SK-N-SH treated with all-trans-retinoic acid at 6 μM for 48 hours (cell line): ENCODE measurements at regions not wholly inside any gene's neighbourhood (a gene's known extent, or its start where the extent isn't known, plus 50 kb on each side); places are given as distances from the start of the nearest gene placed in this dataset.

Experiments used
- ATAC-seq: fragments of 200-7000 bp; cut with Tn5 transposase; 3 replicates; pipeline ENCODE4 v1.9.1; 2020; ENCODE audit warnings: mild to moderate bottlenecking, moderate library complexity
- ARNTL ChIP-seq: fragments of 450-650 bp; formaldehyde crosslinking; IDR thresholded peaks from 2 replicates; pipeline ENCODE4 v1.5.0; 2020; ENCODE audit warnings: low read depth, mild to moderate bottlenecking, moderate library complexity, borderline replicate concordance
- BACH2 ChIP-seq: fragments of 250-450 bp; sonication (Bioruptor Pico); IDR thresholded peaks from 2 replicates; pipeline ENCODE4 v1.9.0; 2021; ENCODE audit warnings: mild to moderate bottlenecking, borderline replicate concordance
- CSDC2 ChIP-seq: fragments of 250-450 bp; sonication (Bioruptor Pico); IDR thresholded peaks from 2 replicates; pipeline ENCODE4 v1.5.0; 2020; ENCODE audit warnings: mild to moderate bottlenecking, moderate library complexity
- ESRRG ChIP-seq: fragments of 250-450 bp; sonication (Bioruptor Pico); IDR thresholded peaks from 2 replicates; pipeline ENCODE4 v1.6.1; 2021; ENCODE audit warnings: mild to moderate bottlenecking
- ISL1 ChIP-seq: fragments of 250-450 bp; sonication (Bioruptor Pico); IDR thresholded peaks from 2 replicates; pipeline ENCODE4 v2.1.2; 2022; ENCODE audit warnings: mild to moderate bottlenecking, moderate library complexity
- OSR1 ChIP-seq: fragments of 250-450 bp; sonication (Bioruptor Pico); IDR thresholded peaks from 2 replicates; pipeline ENCODE4 v1.8.0; 2022; ENCODE audit warnings: moderate library complexity, mild to moderate bottlenecking, inconsistent platforms
- RARB ChIP-seq: fragments of 250-450 bp; sonication (Bioruptor Pico); IDR thresholded peaks from 2 replicates; pipeline ENCODE4 v1.8.0; 2021; ENCODE audit warnings: mild to moderate bottlenecking, moderate library complexity
- SNAI2 ChIP-seq: fragments of 250-450 bp; sonication (Bioruptor Pico); IDR thresholded peaks from 2 replicates; pipeline ENCODE4 v1.5.0; 2020; ENCODE audit warnings: mild to moderate bottlenecking, moderate library complexity
- TCF4 ChIP-seq: fragments of 250-450 bp; sonication (Bioruptor Pico); IDR thresholded peaks from 2 replicates; pipeline ENCODE4 v1.8.0; 2021; ENCODE audit warnings: mild to moderate bottlenecking, moderate library complexity, borderline replicate concordance
- ZC3H10 ChIP-seq: fragments of 250-450 bp; sonication (Bioruptor Pico); IDR thresholded peaks from 2 replicates; pipeline ENCODE4 v1.5.1; 2021; ENCODE audit warnings: mild to moderate bottlenecking, moderate library complexity
- ZFP3 ChIP-seq: fragments of 250-450 bp; sonication (Bioruptor Pico); IDR thresholded peaks from 2 replicates; pipeline ENCODE4 v1.5.0; 2020; ENCODE audit warnings: mild to moderate bottlenecking, moderate library complexity
- ZFP30 ChIP-seq: fragments of 450-650 bp; formaldehyde crosslinking; IDR thresholded peaks from 2 replicates; pipeline ENCODE4 v1.5.0; 2022; ENCODE audit warnings: mild to moderate bottlenecking, moderate library complexity
- ZNF565 ChIP-seq: fragments of 450-650 bp; formaldehyde crosslinking; conservative IDR thresholded peaks from 2 replicates; pipeline ENCODE4 v1.5.0; 2020; ENCODE audit warnings: low read depth, mild to moderate bottlenecking, moderate library complexity
- ZNF70 ChIP-seq: fragments of 450-650 bp; formaldehyde crosslinking; IDR thresholded peaks from 2 replicates; pipeline ENCODE4 v1.5.0; 2020; ENCODE audit warnings: mild to moderate bottlenecking, moderate library complexity
- ZNF8 ChIP-seq: fragments of 450-650 bp; formaldehyde crosslinking; IDR thresholded peaks from 2 replicates; pipeline ENCODE4 v1.5.0; 2020; ENCODE audit warnings: mild to moderate bottlenecking, moderate library complexity
- TF ChIP-seq, protein P1 (sequence below): fragments of 250-450 bp; sonication (Bioruptor Pico); IDR thresholded peaks from 2 replicates; pipeline ENCODE4 v1.5.0; 2020; ENCODE audit warnings: mild to moderate bottlenecking, moderate library complexity
- TF ChIP-seq, protein P2 (sequence below): fragments of 250-450 bp; sonication (Bioruptor Pico); IDR thresholded peaks from 2 replicates; pipeline ENCODE4 v1.5.1; 2020; ENCODE audit warnings: low read depth, mild to moderate bottlenecking, moderate library complexity
- TF ChIP-seq, protein P3 (sequence below): fragments of 250-450 bp; sonication (Bioruptor Pico); IDR thresholded peaks from 2 replicates; pipeline ENCODE4 v1.5.1; 2021; ENCODE audit warnings: mild to moderate bottlenecking, moderate library complexity
- TF ChIP-seq, protein P4 (sequence below): fragments of 250-450 bp; sonication (Bioruptor Pico); IDR thresholded peaks from 2 replicates; pipeline ENCODE4 v1.8.0; 2020; ENCODE audit warnings: mild to moderate bottlenecking, moderate library complexity, borderline replicate concordance
- TF ChIP-seq, protein P5 (sequence below): fragments of 250-450 bp; sonication (Bioruptor Pico); IDR thresholded peaks from 2 replicates; pipeline ENCODE4 v1.8.0; 2021; ENCODE audit warnings: low read depth, mild to moderate bottlenecking, moderate library complexity, borderline replicate concordance

DNA sequence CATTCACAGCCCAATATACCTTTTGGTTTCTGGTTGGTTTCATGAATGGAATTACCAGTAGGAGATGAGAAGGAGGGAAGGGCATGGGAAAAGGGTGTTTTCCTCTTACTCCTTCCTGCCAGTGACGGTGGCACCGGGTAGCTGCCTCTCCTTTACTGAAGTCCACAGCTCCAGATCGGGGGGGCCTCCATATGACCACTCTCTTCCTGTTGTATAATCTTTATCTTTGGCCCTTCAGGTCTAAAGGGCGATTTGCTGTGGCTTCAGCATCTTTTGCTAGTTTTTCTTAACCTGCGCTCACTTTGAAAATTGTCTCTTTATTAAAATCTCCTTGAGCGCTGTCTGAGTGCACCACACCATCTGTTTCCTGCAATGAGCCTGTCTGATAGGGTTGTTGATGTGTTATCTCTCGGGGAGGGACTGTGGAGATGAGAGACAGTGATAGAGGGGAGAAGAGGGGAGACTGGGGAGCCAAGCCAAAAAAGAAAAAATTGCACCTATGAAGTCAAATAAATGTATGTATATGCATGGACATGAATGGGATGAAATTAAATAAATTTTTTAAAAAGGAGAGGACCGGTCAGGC, 449.3 kb upstream of the KLF4 start:
- no peak for ATAC-seq
- TF ChIP-seq, protein P1, sequence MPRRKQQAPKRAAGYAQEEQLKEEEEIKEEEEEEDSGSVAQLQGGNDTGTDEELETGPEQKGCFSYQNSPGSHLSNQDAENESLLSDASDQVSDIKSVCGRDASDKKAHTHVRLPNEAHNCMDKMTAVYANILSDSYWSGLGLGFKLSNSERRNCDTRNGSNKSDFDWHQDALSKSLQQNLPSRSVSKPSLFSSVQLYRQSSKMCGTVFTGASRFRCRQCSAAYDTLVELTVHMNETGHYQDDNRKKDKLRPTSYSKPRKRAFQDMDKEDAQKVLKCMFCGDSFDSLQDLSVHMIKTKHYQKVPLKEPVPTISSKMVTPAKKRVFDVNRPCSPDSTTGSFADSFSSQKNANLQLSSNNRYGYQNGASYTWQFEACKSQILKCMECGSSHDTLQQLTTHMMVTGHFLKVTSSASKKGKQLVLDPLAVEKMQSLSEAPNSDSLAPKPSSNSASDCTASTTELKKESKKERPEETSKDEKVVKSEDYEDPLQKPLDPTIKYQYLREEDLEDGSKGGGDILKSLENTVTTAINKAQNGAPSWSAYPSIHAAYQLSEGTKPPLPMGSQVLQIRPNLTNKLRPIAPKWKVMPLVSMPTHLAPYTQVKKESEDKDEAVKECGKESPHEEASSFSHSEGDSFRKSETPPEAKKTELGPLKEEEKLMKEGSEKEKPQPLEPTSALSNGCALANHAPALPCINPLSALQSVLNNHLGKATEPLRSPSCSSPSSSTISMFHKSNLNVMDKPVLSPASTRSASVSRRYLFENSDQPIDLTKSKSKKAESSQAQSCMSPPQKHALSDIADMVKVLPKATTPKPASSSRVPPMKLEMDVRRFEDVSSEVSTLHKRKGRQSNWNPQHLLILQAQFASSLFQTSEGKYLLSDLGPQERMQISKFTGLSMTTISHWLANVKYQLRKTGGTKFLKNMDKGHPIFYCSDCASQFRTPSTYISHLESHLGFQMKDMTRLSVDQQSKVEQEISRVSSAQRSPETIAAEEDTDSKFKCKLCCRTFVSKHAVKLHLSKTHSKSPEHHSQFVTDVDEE (CRISPR knock-in tag) = no peak
- TF ChIP-seq ZFP3 (CRISPR knock-in tag) (no peak), ZNF565 (CRISPR knock-in tag) (no peak), SNAI2 (CRISPR knock-in tag) (no peak), OSR1 (no peak), ZNF70 (CRISPR knock-in tag) (no peak), ESRRG (CRISPR knock-in tag) (no peak), ZC3H10 (CRISPR knock-in tag) (no peak), ARNTL (CRISPR knock-in tag) (no peak), RARB (CRISPR knock-in tag) (no peak), ZNF8 (CRISPR knock-in tag) (no peak), BACH2 (CRISPR knock-in tag) (no peak), CSDC2 (no peak), ISL1 (CRISPR knock-in tag) (no peak), ZFP30 (CRISPR knock-in tag) (no peak), TCF4 (no peak)
- TF ChIP-seq, protein P2, sequence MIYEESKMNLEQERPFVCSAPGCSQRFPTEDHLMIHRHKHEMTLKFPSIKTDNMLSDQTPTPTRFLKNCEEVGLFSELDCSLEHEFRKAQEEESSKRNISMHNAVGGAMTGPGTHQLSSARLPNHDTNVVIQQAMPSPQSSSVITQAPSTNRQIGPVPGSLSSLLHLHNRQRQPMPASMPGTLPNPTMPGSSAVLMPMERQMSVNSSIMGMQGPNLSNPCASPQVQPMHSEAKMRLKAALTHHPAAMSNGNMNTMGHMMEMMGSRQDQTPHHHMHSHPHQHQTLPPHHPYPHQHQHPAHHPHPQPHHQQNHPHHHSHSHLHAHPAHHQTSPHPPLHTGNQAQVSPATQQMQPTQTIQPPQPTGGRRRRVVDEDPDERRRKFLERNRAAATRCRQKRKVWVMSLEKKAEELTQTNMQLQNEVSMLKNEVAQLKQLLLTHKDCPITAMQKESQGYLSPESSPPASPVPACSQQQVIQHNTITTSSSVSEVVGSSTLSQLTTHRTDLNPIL (CRISPR knock-in tag) = no peak
- TF ChIP-seq, protein P3, sequence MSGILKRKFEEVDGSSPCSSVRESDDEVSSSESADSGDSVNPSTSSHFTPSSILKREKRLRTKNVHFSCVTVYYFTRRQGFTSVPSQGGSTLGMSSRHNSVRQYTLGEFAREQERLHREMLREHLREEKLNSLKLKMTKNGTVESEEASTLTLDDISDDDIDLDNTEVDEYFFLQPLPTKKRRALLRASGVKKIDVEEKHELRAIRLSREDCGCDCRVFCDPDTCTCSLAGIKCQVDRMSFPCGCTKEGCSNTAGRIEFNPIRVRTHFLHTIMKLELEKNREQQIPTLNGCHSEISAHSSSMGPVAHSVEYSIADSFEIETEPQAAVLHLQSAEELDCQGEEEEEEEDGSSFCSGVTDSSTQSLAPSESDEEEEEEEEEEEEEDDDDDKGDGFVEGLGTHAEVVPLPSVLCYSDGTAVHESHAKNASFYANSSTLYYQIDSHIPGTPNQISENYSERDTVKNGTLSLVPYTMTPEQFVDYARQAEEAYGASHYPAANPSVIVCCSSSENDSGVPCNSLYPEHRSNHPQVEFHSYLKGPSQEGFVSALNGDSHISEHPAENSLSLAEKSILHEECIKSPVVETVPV (CRISPR knock-in tag) = no peak
- TF ChIP-seq, protein P4, sequence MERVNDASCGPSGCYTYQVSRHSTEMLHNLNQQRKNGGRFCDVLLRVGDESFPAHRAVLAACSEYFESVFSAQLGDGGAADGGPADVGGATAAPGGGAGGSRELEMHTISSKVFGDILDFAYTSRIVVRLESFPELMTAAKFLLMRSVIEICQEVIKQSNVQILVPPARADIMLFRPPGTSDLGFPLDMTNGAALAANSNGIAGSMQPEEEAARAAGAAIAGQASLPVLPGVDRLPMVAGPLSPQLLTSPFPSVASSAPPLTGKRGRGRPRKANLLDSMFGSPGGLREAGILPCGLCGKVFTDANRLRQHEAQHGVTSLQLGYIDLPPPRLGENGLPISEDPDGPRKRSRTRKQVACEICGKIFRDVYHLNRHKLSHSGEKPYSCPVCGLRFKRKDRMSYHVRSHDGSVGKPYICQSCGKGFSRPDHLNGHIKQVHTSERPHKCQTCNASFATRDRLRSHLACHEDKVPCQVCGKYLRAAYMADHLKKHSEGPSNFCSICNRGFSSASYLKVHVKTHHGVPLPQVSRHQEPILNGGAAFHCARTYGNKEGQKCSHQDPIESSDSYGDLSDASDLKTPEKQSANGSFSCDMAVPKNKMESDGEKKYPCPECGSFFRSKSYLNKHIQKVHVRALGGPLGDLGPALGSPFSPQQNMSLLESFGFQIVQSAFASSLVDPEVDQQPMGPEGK (CRISPR knock-in tag) = no peak
- TF ChIP-seq, protein P5, sequence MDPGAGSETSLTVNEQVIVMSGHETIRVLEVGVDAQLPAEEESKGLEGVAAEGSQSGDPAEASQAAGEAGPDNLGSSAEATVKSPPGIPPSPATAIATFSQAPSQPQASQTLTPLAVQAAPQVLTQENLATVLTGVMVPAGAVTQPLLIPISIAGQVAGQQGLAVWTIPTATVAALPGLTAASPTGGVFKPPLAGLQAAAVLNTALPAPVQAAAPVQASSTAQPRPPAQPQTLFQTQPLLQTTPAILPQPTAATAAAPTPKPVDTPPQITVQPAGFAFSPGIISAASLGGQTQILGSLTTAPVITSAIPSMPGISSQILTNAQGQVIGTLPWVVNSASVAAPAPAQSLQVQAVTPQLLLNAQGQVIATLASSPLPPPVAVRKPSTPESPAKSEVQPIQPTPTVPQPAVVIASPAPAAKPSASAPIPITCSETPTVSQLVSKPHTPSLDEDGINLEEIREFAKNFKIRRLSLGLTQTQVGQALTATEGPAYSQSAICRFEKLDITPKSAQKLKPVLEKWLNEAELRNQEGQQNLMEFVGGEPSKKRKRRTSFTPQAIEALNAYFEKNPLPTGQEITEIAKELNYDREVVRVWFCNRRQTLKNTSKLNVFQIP (CRISPR knock-in tag) = no peak

DNA sequence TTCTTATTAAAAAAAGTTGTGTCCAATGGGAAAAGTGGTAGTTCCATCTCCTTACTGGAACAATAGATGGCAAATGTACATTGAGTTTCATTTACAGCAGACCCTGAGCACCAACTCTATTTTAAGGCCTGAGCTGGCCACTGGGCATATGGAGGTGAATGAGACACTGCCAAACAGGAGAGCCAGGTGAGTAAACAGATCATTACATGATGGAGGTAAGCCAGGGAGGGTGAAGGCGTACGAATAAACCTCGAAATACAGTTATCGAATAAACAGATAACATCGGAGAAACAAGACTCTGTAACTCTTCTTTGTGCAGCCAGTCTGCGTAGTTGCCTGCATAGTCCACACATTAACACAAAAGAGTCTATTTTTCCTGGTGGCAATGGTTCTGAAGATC, 446.4 kb upstream of the KLF4 start:
- ATAC-seq = no peak

More for the DNA sequence above, 446.4 kb upstream of the KLF4 start:
- TF ChIP-seq, protein P3 (CRISPR knock-in tag) = no peak
- TF ChIP-seq ZNF70 (CRISPR knock-in tag) = no peak
